ENCODE measurements at regions not wholly inside any gene's neighbourhood (a gene's known extent, or its start where the extent isn't known, plus 50 kb on each side); places are given as distances from the start of the nearest gene placed in this dataset.
"Not testable (repeated sequence)": the region's sequence is repeated elsewhere in the genome, so short reads cannot be mapped to it uniquely, and the experiment has no call there.

DNA sequence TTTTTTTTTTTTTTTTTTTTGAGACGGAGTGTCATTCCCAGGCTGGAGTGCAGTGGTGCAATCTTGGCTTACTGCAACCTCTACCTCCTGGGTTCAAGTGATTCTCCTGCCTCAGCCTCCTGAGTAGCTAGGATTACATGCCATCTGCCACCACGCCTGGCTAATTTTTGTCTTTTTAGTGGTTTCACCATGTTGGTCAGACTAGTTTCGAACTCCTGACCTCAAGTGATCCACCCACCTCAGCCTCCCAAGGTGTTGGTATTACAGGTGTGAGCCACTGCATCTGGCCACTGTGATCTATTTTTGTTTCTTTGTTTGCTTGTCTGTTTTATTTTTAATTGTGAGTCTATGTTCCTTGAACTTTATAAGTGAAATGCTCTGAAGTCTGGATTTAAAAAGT lies 646.8 kb upstream of the RGS18 start:
- POLR2A ChIA-PET; H3K36me3 ChIP-seq (ENCODE audit: insufficient read depth, low read length); H3K27ac Mint-ChIP-seq; CTCF ChIA-PET; H3K27me3 ChIP-seq (ENCODE audit: insufficient read depth, low read length, poor library complexity, severe bottlenecking); H3K4me3 ChIP-seq (ENCODE audit: low read length); H3K9me3 ChIP-seq (ENCODE audit: low read length); H3K4me1 Mint-ChIP-seq; H3K4me1 ChIP-seq (ENCODE audit: insufficient read depth, low read length); H3K36me3 Mint-ChIP-seq; DNase-seq; H3K27me3 Mint-ChIP-seq; H3K27ac ChIP-seq (ENCODE audit: low read depth, low read length); H3K4me3 Mint-ChIP-seq: not testable (repeated sequence)
- H3K9me3 Mint-ChIP-seq: peaks cover 9 to 52% (median 14%) of the 10 kb centered on the region in 5 donors

DNA sequence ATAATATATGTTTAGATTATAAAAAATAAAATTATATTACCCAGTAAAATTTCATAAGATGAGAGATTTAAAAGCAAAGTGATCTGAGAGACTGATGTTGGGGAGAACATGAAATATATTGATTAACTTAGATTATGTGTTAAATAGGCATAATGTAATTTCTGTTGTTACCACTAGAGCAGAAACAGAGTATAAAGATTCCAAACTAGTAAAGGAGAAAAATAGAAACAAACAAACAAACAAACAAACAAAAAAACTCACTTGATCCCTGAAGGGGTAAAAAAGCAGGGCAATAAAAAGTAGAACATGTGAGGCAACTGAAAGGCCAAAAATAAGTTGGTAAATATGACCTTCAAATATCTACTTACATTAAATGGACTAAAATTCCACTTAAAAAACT lies 640.4 kb upstream of the RGS18 start:
- CTCF ChIA-PET: no interaction called here
- H3K4me3 Mint-ChIP-seq: no peak overlapping the region
- no peaks in the 10 kb centered on the region for H3K36me3 ChIP-seq (ENCODE audit: insufficient read depth, low read length)
- H3K9me3 Mint-ChIP-seq: peaks cover 5 to 35% (median 10%) of the 10 kb centered on the region in 5 donors
- H3K27me3 ChIP-seq (ENCODE audit: insufficient read depth, low read length, poor library complexity, severe bottlenecking): no peaks in the 10 kb centered on the region
- no peaks in the 10 kb centered on the region for H3K9me3 ChIP-seq (ENCODE audit: low read length)
- no peaks in the 10 kb centered on the region for H3K36me3 Mint-ChIP-seq
- no peaks in the 10 kb centered on the region for H3K4me1 ChIP-seq (ENCODE audit: insufficient read depth, low read length)
- H3K27ac Mint-ChIP-seq: no peak overlapping the region
- no peaks in the 10 kb centered on the region for H3K4me1 Mint-ChIP-seq
- no peak overlapping the region for H3K27ac ChIP-seq (ENCODE audit: low read depth, low read length)
- no peak for DNase-seq
- POLR2A ChIA-PET: no interaction called here
- no peaks in the 10 kb centered on the region for H3K27me3 Mint-ChIP-seq
- H3K4me3 ChIP-seq (ENCODE audit: low read length): no peak overlapping the region

DNA sequence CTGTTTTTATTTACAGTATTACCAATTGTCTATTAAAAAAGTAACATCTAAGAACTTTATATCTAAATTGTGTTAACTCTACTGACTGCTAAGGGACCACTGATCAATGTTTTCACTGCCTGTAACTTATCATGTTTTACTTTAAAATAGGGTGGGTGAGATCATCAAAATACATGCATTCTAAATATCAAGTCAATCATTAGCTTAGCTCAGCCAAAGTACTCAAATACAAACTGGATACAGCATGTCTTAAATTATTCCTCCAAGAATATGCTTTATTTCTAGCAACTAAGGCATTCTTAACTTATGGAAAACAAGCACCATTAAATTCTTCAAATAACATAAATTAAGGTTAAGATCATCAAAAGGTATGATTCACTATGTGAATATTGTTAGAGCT lies 638.7 kb upstream of the RGS18 start:
- Mint-ChIP-seq H3K27ac (no peak overlapping the region), H3K9me3 (peaks cover 2 to 22% (median 11%) of the 10 kb centered on the region in 5 donors), H3K27me3 (no peaks in the 10 kb centered on the region), H3K4me1 (no peaks in the 10 kb centered on the region), H3K36me3 (no peaks in the 10 kb centered on the region), H3K4me3 (no peak overlapping the region)
- Histone ChIP-seq H3K4me3 (ENCODE audit: low read length) (no peak overlapping the region), H3K36me3 (ENCODE audit: insufficient read depth, low read length) (no peaks in the 10 kb centered on the region), H3K27ac (ENCODE audit: low read depth, low read length) (no peak overlapping the region), H3K9me3 (ENCODE audit: low read length) (no peaks in the 10 kb centered on the region), H3K4me1 (ENCODE audit: insufficient read depth, low read length) (no peaks in the 10 kb centered on the region), H3K27me3 (ENCODE audit: insufficient read depth, low read length, poor library complexity, severe bottlenecking) (no peaks in the 10 kb centered on the region)
- ChIA-PET POLR2A (no interaction called here), CTCF (no interaction called here)
- no peak for DNase-seq

DNA sequence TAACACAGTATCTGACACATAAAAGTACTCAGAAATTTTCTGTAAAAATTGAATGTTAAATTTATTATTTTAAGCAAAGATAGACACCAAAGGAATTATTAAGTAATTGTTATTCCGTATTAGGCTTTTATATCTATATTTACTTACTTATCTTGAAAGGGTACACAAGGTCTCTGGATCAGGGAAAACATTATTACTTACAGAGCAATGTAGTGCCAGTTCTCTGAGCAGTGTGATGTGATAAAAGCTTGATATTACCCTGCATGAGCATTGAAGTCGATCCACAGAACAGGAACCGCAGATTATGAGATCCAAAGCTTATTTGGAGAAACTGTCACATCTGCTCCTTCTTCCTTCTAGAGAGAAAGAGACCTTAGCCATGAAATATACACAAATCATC lies 637.9 kb upstream of the RGS18 start:
- H3K27me3 Mint-ChIP-seq: no peaks in the 10 kb centered on the region
- POLR2A ChIA-PET: no interaction called here

DNA sequence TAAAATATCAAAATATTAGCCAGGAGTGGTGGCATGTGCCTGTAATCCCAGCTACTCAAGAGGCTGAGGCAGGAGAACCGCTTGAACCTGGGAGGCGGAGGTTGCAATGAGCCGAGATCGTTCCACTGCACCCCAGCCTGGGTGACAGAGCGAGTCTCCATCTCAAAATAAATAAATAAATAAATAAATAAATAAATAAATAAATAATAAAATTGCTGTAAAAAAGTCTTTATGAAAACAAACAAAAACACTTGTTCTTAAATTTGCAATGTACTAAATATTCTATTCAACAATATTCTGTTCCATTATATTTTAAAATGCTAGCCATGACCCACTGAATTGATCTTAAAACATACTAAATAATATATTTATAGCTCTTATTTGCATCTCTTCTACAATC lies 632.3 kb upstream of the RGS18 start:
- H3K4me3 ChIP-seq (ENCODE audit: low read length); H3K4me1 ChIP-seq (ENCODE audit: insufficient read depth, low read length); H3K36me3 ChIP-seq (ENCODE audit: insufficient read depth, low read length); H3K4me3 Mint-ChIP-seq; H3K27ac Mint-ChIP-seq; POLR2A ChIA-PET; H3K4me1 Mint-ChIP-seq; DNase-seq; H3K27ac ChIP-seq (ENCODE audit: low read depth, low read length); H3K9me3 Mint-ChIP-seq; CTCF ChIA-PET; H3K27me3 ChIP-seq (ENCODE audit: insufficient read depth, low read length, poor library complexity, severe bottlenecking); H3K27me3 Mint-ChIP-seq; H3K36me3 Mint-ChIP-seq; H3K9me3 ChIP-seq (ENCODE audit: low read length): not testable (repeated sequence)

More for the DNA sequence above, 637.9 kb upstream of the RGS18 start:
- no peaks in the 10 kb centered on the region for H3K36me3 ChIP-seq (ENCODE audit: insufficient read depth, low read length)
- no peaks in the 10 kb centered on the region for H3K4me1 ChIP-seq (ENCODE audit: insufficient read depth, low read length)
- H3K9me3 ChIP-seq (ENCODE audit: low read length): no peaks in the 10 kb centered on the region
- no peak overlapping the region for H3K4me3 ChIP-seq (ENCODE audit: low read length)
- H3K36me3 Mint-ChIP-seq: no peaks in the 10 kb centered on the region
- H3K4me1 Mint-ChIP-seq: no peaks in the 10 kb centered on the region
- no peak overlapping the region for H3K4me3 Mint-ChIP-seq
- no peak for DNase-seq
- CTCF ChIA-PET: no interaction called here
- H3K9me3 Mint-ChIP-seq: peaks cover 3 to 19% (median 11%) of the 10 kb centered on the region in 5 donors
- H3K27me3 ChIP-seq (ENCODE audit: insufficient read depth, low read length, poor library complexity, severe bottlenecking): no peaks in the 10 kb centered on the region
- no peak overlapping the region for H3K27ac Mint-ChIP-seq
- H3K27ac ChIP-seq (ENCODE audit: low read depth, low read length): no peak overlapping the region

DNA sequence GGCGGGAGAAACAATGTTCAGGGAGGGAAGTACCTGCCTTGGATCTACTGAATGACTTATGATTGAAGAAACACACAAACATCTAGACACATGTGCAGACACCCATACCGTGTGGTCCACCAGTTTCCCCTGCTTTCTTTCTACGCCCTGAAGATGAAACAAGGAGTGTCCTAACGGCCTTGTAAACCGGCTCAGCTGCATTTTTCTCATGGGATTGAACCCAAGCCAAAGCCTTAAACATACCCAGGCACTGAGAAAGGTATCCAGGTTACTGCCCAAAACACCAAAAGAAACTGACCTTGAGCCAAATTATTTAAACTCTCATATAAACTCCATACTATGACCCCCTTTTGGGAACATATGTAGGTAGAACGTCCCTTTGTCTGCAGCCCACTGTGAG lies 630.0 kb upstream of the RGS18 start:
- Mint-ChIP-seq H3K4me1 (no peaks in the 10 kb centered on the region), H3K27ac (no peak overlapping the region), H3K27me3 (no peaks in the 10 kb centered on the region), H3K36me3 (no peaks in the 10 kb centered on the region), H3K4me3 (no peak overlapping the region), H3K9me3 (peaks cover 0 to 9% (median 3%) of the 10 kb centered on the region in 5 donors)
- Histone ChIP-seq H3K4me3 (ENCODE audit: low read length) (no peak overlapping the region), H3K27ac (ENCODE audit: low read depth, low read length) (no peak overlapping the region), H3K9me3 (ENCODE audit: low read length) (no peaks in the 10 kb centered on the region), H3K27me3 (ENCODE audit: insufficient read depth, low read length, poor library complexity, severe bottlenecking) (no peaks in the 10 kb centered on the region), H3K36me3 (ENCODE audit: insufficient read depth, low read length) (no peaks in the 10 kb centered on the region), H3K4me1 (ENCODE audit: insufficient read depth, low read length) (no peaks in the 10 kb centered on the region)
- DNase-seq: no peak
- ChIA-PET CTCF (no interaction called here), POLR2A (no interaction called here)

DNA sequence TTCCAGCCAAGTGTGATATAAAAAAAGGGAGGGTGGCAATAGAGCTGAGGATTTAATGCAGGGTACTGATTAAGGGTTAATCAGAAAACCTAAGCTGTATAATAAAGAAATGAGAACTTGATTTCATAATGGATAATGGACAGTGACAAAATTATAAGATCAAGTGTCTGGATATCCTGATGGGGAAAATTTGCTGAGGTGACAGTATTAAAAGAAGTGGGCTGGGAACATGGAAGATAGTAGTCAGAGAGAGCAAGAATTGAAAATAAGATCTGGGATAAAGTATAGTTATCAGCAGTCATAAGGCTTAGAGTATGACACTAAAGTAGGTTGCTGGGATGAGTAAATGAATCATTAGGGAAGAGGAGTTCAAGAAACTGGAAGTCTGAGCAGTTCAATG lies 627.3 kb upstream of the RGS18 start:
- peaks cover 4 to 18% (median 7%) of the 10 kb centered on the region in 5 donors for H3K9me3 Mint-ChIP-seq
- no peaks in the 10 kb centered on the region for H3K36me3 Mint-ChIP-seq
- no peaks in the 10 kb centered on the region for H3K4me1 Mint-ChIP-seq
- H3K27me3 ChIP-seq (ENCODE audit: insufficient read depth, low read length, poor library complexity, severe bottlenecking): no peaks in the 10 kb centered on the region
- ChIA-PET POLR2A (no interaction called here), CTCF (no interaction called here)
- no peak overlapping the region for H3K27ac Mint-ChIP-seq
- no peak overlapping the region for H3K27ac ChIP-seq (ENCODE audit: low read depth, low read length)
- no peaks in the 10 kb centered on the region for H3K36me3 ChIP-seq (ENCODE audit: insufficient read depth, low read length)
- no peaks in the 10 kb centered on the region for H3K27me3 Mint-ChIP-seq
- H3K4me3 ChIP-seq (ENCODE audit: low read length): no peak overlapping the region
- no peaks in the 10 kb centered on the region for H3K4me1 ChIP-seq (ENCODE audit: insufficient read depth, low read length)
- no peak for DNase-seq
- no peaks in the 10 kb centered on the region for H3K9me3 ChIP-seq (ENCODE audit: low read length)
- no peak overlapping the region for H3K4me3 Mint-ChIP-seq

DNA sequence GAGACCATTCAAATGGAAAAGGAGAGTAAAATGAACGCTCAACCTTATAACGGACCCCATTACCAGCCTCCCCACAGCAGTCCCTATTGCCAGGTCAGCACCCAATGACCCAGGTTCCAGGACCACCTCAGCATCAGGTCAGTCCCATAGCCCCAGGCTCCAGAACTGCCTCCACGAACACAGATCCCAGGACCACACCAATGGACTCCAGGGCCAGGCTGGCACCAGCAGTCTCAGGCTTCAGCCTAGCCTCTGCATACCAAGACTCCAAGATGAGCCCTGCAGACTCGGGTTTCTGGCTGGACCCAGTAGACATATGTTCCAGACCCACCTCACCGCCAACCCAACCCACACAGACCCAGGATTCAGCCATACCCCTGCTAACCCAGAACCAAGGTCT lies 625.0 kb upstream of the RGS18 start:
- H3K4me1 Mint-ChIP-seq: no peaks in the 10 kb centered on the region
- no peaks in the 10 kb centered on the region for H3K27me3 Mint-ChIP-seq
- Histone ChIP-seq H3K4me3 (ENCODE audit: low read length) (no peak overlapping the region), H3K4me1 (ENCODE audit: insufficient read depth, low read length) (no peaks in the 10 kb centered on the region), H3K9me3 (ENCODE audit: low read length) (no peaks in the 10 kb centered on the region), H3K27ac (ENCODE audit: low read depth, low read length) (no peak overlapping the region), H3K27me3 (ENCODE audit: insufficient read depth, low read length, poor library complexity, severe bottlenecking) (no peaks in the 10 kb centered on the region), H3K36me3 (ENCODE audit: insufficient read depth, low read length) (no peaks in the 10 kb centered on the region)
- ChIA-PET CTCF (no interaction called here), POLR2A (no interaction called here)
- peaks cover 2 to 32% (median 12%) of the 10 kb centered on the region in 5 donors for H3K9me3 Mint-ChIP-seq
- H3K27ac Mint-ChIP-seq: no peak overlapping the region
- H3K36me3 Mint-ChIP-seq: no peaks in the 10 kb centered on the region
- H3K4me3 Mint-ChIP-seq: no peak overlapping the region
- no peak for DNase-seq

DNA sequence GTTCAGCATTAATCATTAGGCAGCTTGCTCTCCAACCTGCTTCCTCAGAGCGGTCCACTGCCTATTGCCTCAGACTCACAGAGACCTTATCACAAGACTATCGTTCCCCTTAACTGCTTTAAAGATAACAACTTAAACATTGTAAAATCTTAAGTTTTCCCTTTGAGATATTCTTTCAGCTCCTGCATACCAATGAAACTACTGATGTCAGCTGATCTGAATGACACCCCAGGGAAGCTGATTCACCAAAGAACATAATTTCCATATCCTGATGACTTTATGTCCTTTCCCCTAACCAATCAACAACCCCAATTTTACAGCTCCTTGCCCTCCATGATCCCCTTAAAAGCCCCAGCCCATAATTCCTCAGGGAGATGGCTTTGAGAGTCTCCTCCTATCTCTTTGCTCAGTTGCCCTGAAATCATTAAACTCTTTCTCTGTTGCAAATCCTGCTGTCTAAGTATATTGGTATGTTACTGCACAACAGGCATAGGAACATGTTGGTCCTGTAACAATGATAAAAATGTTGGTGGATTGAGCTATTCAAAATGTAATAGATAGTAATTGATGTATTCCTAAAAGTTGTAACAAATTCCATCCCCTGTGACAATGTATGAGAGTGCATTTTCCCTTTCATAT lies 621.4 kb upstream of the RGS18 start:
- Histone ChIP-seq H3K36me3 (ENCODE audit: insufficient read depth, low read length) (no peaks in the 10 kb centered on the region), H3K27ac (ENCODE audit: low read depth, low read length) (no peak overlapping the region), H3K27me3 (ENCODE audit: insufficient read depth, low read length, poor library complexity, severe bottlenecking) (no peaks in the 10 kb centered on the region), H3K4me1 (ENCODE audit: insufficient read depth, low read length) (no peaks in the 10 kb centered on the region), H3K4me3 (ENCODE audit: low read length) (no peak overlapping the region), H3K9me3 (ENCODE audit: low read length) (no peaks in the 10 kb centered on the region)
- H3K4me3 Mint-ChIP-seq: no peak overlapping the region
- CTCF ChIA-PET: no interaction called here
- H3K4me1 Mint-ChIP-seq: no peaks in the 10 kb centered on the region
- peaks cover 0 to 32% (median 12%) of the 10 kb centered on the region in 5 donors for H3K9me3 Mint-ChIP-seq
- no peak overlapping the region for H3K27ac Mint-ChIP-seq
- no peak for DNase-seq
- H3K36me3 Mint-ChIP-seq: no peaks in the 10 kb centered on the region
- POLR2A ChIA-PET: no interaction called here
- no peaks in the 10 kb centered on the region for H3K27me3 Mint-ChIP-seq
